RWPE1 (cell line): ENCODE measurements at regions not wholly inside any gene's neighbourhood (a gene's known extent, or its start where the extent isn't known, plus 50 kb on each side); places are given as distances from the start of the nearest gene placed in this dataset.

Experiments used
- CTCF ChIA-PET: fragments of 350-600 bp; sonication (Branson Sonifier 250); formaldehyde crosslinking; extraction: SDS; loops from one replicate; lab custom pipeline; 2021; lab: Yijun Ruan, JAX
- POLR2A ChIA-PET: fragments of 400-600 bp; formaldehyde crosslinking; extraction: SDS; loops from one replicate; lab custom pipeline; 2020; ENCODE audit warnings: antibody characterized with exemption; ENCODE audit not compliant: low non-redundant PET; lab: Yijun Ruan, JAX
- DNase-seq: peaks from one replicate; pipeline ENCODE4 v3.0.0; 2012; ENCODE audit warnings: low spot score
- H3K27ac ChIP-seq: fragments of 450-650 bp; 2 replicates; pipeline ENCODE4 v1.5.1; 2017
- CTCF ChIP-seq: fragments of 450-650 bp; conservative IDR thresholded peaks from 2 replicates; pipeline ENCODE4 v1.5.1; 2017; ENCODE audit warnings: low read depth, mild to moderate bottlenecking

- no peak overlapping the region for H3K27ac ChIP-seq
- ChIA-PET POLR2A (no interaction called here), CTCF (no interaction called here)
- DNase-seq = no peak
- no peak for TF ChIP-seq CTCF
These were observed 55.3 kb upstream of the NOL4 start for GRCh38 chr18:34280000-34280399.

- no peak for TF ChIP-seq CTCF
- POLR2A ChIA-PET = no interaction called here
- no peak for DNase-seq
- CTCF ChIA-PET = no interaction called here
- no peak overlapping the region for H3K27ac ChIP-seq
These were observed 55.9 kb upstream of the NOL4 start for GRCh38 chr18:34280653-34281052.

GRCh38 chr18:34281290-34281689 lies 56.6 kb upstream of the NOL4 start:
- no peak for DNase-seq
- ChIA-PET CTCF (no interaction called here), POLR2A (no interaction called here)
- no peak for TF ChIP-seq CTCF
- no peak overlapping the region for H3K27ac ChIP-seq

- ChIA-PET POLR2A (no interaction called here), CTCF (no interaction called here)
- TF ChIP-seq CTCF = no peak
- no peak for DNase-seq
- H3K27ac ChIP-seq = no peak overlapping the region
These were observed 57.0 kb upstream of the NOL4 start for GRCh38 chr18:34281722-34282121.

GRCh38 chr18:34283506-34283905 lies 58.8 kb upstream of the NOL4 start:
- DNase-seq = no peak
- ChIA-PET POLR2A (no interaction called here), CTCF (no interaction called here)
- no peak for TF ChIP-seq CTCF
- H3K27ac ChIP-seq = no peak overlapping the region

- POLR2A ChIA-PET = no interaction called here
- no peak for DNase-seq
- TF ChIP-seq CTCF = no peak
- no peak overlapping the region for H3K27ac ChIP-seq
- CTCF ChIA-PET = no interaction called here
These were observed 63.1 kb upstream of the NOL4 start for GRCh38 chr18:34287825-34288224.

GRCh38 chr18:34292594-34292993 lies 67.9 kb upstream of the NOL4 start:
- ChIA-PET CTCF (no interaction called here), POLR2A (no interaction called here)
- no peak for DNase-seq

More at GRCh38 chr18:34292594-34292993, 67.9 kb upstream of the NOL4 start:
- H3K27ac ChIP-seq = no peak overlapping the region
- TF ChIP-seq CTCF = no peak
